Amniotic stem cell (primary cell): ENCODE measurements at regions not wholly inside any gene's neighbourhood (a gene's known extent, or its start where the extent isn't known, plus 50 kb on each side); places are given as distances from the start of the nearest gene placed in this dataset.
A peak's percentile ranks its signal among the peaks of the same experiment; 100 is the strongest.
"Not testable (repeated sequence)": the region's sequence is repeated elsewhere in the genome, so short reads cannot be mapped to it uniquely, and the experiment has no call there.

ENCODE experiments used
- DNase-seq: peaks from one replicate; lab custom pipeline; 2025; lab: John Stamatoyannopoulos, UW

- not testable (repeated sequence) for DNase-seq
These were observed 113.9 kb upstream of the CXADR start for GRCh38 chr21:17398954-17399353.

GRCh38 chr21:17402937-17403336 lies 109.9 kb upstream of the CXADR start:
- DNase-seq: no peak

- no peak for DNase-seq
These were observed 106.6 kb upstream of the CXADR start for GRCh38 chr21:17406202-17406601.

GRCh38 chr21:17414766-17415165 lies 98.1 kb upstream of the CXADR start:
- no peak for DNase-seq

- no peak for DNase-seq
These were observed 96.7 kb upstream of the CXADR start for GRCh38 chr21:17416139-17416538.

GRCh38 chr21:17422931-17423330 lies 89.9 kb upstream of the CXADR start:
- DNase-seq: no peak

- no peak for DNase-seq
These were observed 85.7 kb upstream of the CXADR start for GRCh38 chr21:17427157-17427556.

- no peak for DNase-seq
These were observed 84.9 kb upstream of the CXADR start for GRCh38 chr21:17427831-17428483.

- DNase-seq: no peak
These were observed 84.4 kb upstream of the CXADR start for GRCh38 chr21:17428484-17428869.

- no peak for DNase-seq
These were observed 83.9 kb upstream of the CXADR start for GRCh38 chr21:17428980-17429379.

GRCh38 chr21:17429936-17430335 lies 82.9 kb upstream of the CXADR start:
- no peak for DNase-seq

- DNase-seq: no peak
These were observed 80.1 kb upstream of the CXADR start for GRCh38 chr21:17432732-17433057.

- DNase-seq: no peak
These were observed 79.1 kb upstream of the CXADR start for GRCh38 chr21:17433730-17434129.

GRCh38 chr21:17435565-17436543 lies 77.0 kb upstream of the CXADR start:
- no peak for DNase-seq

GRCh38 chr21:17436626-17437111 lies 76.2 kb upstream of the CXADR start:
- DNase-seq: no peak

GRCh38 chr21:17438635-17439034 lies 74.2 kb upstream of the CXADR start:
- no peak for DNase-seq

GRCh38 chr21:17440969-17441368 lies 71.9 kb upstream of the CXADR start:
- no peak for DNase-seq

GRCh38 chr21:17441370-17441769 lies 71.5 kb upstream of the CXADR start:
- no peak for DNase-seq

GRCh38 chr21:17442165-17442564 lies 70.7 kb upstream of the CXADR start:
- DNase-seq: no peak

GRCh38 chr21:17444828-17445227 lies 68.0 kb upstream of the CXADR start:
- no peak for DNase-seq

- DNase-seq: no peak
These were observed 66.1 kb upstream of the CXADR start for GRCh38 chr21:17446737-17447136.

GRCh38 chr21:17449701-17450100 lies 63.1 kb upstream of the CXADR start:
- no peak for DNase-seq

- peak; percentile 30 for DNase-seq
These were observed 61.4 kb upstream of the CXADR start for GRCh38 chr21:17451364-17451891.
